ENCODE measurements at regions not wholly inside any gene's neighbourhood (a gene's known extent, or its start where the extent isn't known, plus 50 kb on each side); places are given as distances from the start of the nearest gene placed in this dataset.
"Not testable (repeated sequence)": the region's sequence is repeated elsewhere in the genome, so short reads cannot be mapped to it uniquely, and the experiment has no call there.

DNA sequence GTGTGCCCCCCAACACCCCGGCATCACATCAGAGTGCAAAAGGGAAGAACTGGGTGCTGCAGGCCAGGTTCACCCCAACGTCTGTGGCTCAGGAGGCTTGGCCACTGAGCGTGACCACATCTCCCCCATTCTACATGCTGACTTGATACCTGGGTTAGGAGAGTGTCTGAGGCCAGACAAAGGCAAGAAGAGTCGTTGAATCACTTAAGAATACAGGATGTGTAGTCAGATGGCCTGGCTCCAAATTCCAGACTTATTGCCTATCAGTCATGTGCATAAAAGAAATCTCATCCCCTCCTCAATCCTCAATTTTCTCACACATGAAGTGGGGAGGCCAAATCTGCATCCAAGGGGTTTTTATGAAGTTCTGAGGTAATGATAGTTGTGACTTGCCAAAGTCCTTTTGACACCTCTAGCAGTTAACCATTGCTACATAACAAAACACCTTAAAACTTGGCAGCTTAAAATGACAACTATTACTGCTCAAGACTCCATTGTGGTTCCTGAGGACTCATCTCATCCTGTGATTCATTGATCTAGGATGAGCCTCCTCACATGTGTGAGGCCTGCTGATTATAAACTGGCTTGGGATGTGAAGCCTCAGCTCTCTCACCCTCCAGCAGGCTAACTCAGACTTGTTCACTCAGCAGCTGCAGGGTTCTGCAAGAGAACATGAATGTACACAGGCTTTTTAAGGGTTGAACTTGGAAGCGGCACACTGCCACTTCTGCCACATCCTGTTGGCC lies 138.8 kb upstream of the TLE3 start:
- no peak overlapping the region for H3K4me3 ChIP-seq (ENCODE audit: low read length in 2 of 2)
- H3K36me3 ChIP-seq (ENCODE audit: control insufficient read depth in 2 of 2, insufficient read depth in 2 of 2, low read length in 2 of 2) = no peaks in the 10 kb centered on the region

DNA sequence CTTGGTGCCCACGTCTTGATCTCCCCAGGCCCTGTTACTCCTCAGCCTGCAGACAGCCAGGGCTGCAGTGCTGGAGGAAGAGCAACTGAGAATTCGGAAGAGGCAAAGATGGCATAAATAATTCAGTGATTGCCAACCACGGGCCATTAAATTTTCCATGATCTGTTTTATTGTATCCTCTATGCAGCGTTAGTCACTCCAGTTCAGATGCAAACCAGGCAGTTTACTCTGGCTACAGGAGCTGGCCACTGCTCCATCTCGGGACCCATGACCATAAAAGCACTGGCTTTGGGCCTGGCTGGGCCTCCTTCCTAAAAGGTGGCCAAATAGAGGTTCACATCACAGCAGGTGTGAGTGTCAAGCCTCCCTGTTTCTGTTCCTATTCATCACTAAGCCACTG lies 137.6 kb upstream of the TLE3 start:
- no peaks in the 10 kb centered on the region for H3K27me3 ChIP-seq (ENCODE audit: control insufficient read depth in 2 of 2, insufficient read depth in 2 of 2, low read length in 2 of 2)
- no peaks in the 10 kb centered on the region for H3K36me3 ChIP-seq (ENCODE audit: control insufficient read depth in 2 of 2, insufficient read depth in 2 of 2, low read length in 2 of 2)
- no peak overlapping the region for H3K4me3 ChIP-seq (ENCODE audit: low read length in 2 of 2)
- peaks cover 0 to 3% of the 10 kb centered on the region in 2 donors for H3K9me3 ChIP-seq (ENCODE audit: control insufficient read depth in 2 of 2, low read length in 2 of 2)
- no peak overlapping the region for H3K9ac ChIP-seq (ENCODE audit: low read depth in 1 of 2, low read length in 2 of 2)
- H3K27ac ChIP-seq (ENCODE audit: low read depth in 2 of 2, low read length in 2 of 2) = no peak overlapping the region
- H3K4me1 ChIP-seq (ENCODE audit: control insufficient read depth in 2 of 2, insufficient read depth in 2 of 2, low read length in 2 of 2) = no peaks in the 10 kb centered on the region

More for the DNA sequence above, 138.8 kb upstream of the TLE3 start:
- Histone ChIP-seq H3K4me1 (ENCODE audit: control insufficient read depth in 2 of 2, insufficient read depth in 2 of 2, low read length in 2 of 2) (no peaks in the 10 kb centered on the region), H3K27ac (ENCODE audit: low read depth in 2 of 2, low read length in 2 of 2) (no peak overlapping the region), H3K9me3 (ENCODE audit: control insufficient read depth in 2 of 2, low read length in 2 of 2) (peaks cover 0 to under 1% of the 10 kb centered on the region in 2 donors), H3K27me3 (ENCODE audit: control insufficient read depth in 2 of 2, insufficient read depth in 2 of 2, low read length in 2 of 2) (no peaks in the 10 kb centered on the region), H3K9ac (ENCODE audit: low read depth in 1 of 2, low read length in 2 of 2) (no peak overlapping the region)

DNA sequence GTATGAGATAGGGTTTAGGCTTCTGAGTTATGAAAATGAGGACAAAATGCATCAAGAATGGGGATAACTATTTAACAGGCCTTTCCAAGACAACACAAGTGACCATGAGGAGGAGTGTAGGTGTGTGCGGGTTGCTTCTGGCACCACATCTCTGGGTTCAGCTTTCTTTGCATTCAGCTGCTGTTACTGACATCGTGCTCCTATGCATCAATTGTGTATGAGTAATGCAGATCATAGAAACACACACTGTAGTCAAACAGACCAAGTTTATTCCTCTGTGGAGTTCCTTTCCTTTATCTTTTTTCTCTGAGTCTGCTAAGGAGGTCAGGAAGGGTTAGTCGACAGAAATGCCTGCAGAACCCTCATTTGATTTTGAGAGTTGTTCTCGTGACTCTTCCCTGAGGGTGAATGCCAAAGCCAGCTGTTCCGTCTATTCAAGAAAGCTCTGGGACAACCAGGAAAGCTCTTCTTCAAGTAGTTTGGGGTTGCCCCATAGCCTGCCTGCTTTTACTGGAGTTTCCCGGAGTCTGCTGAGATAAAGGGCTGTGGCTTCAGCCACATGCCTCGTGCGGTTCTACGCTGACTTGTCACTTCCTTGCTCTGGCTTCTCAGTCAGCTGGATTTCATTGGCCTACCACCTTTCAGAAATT lies 136.7 kb upstream of the TLE3 start:
- Histone ChIP-seq H3K36me3 (ENCODE audit: control insufficient read depth in 2 of 2, insufficient read depth in 2 of 2, low read length in 2 of 2) (no peaks in the 10 kb centered on the region), H3K9ac (ENCODE audit: low read depth in 1 of 2, low read length in 2 of 2) (no peak overlapping the region), H3K4me1 (ENCODE audit: control insufficient read depth in 2 of 2, insufficient read depth in 2 of 2, low read length in 2 of 2) (no peaks in the 10 kb centered on the region), H3K9me3 (ENCODE audit: control insufficient read depth in 2 of 2, low read length in 2 of 2) (peaks cover 0 to 3% of the 10 kb centered on the region in 2 donors), H3K27me3 (ENCODE audit: control insufficient read depth in 2 of 2, insufficient read depth in 2 of 2, low read length in 2 of 2) (no peaks in the 10 kb centered on the region), H3K27ac (ENCODE audit: low read depth in 2 of 2, low read length in 2 of 2) (no peak overlapping the region), H3K4me3 (ENCODE audit: low read length in 2 of 2) (no peak overlapping the region)

DNA sequence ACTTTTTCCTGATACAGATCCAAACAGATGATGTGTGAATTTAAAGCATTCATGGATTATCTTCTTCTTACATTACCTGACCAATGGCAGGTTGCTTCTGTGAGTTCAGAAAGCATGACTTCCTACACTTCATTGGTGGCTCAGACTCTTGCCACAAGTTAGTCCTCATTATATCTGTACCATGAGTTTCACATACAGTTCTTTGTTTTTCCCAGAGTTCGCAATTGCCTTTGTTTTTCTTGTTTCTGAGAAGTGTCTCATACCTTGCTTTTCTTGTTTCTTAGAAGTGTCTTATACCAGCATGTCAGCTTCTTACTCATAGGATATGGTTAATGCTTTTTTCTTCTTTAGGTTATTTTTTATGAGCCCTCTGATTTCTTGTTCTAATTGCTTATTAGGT lies 133.8 kb upstream of the TLE3 start:
- no peaks in the 10 kb centered on the region for H3K27me3 ChIP-seq (ENCODE audit: control insufficient read depth in 2 of 2, insufficient read depth in 2 of 2, low read length in 2 of 2)
- peaks cover 0 to 3% of the 10 kb centered on the region in 2 donors for H3K9me3 ChIP-seq (ENCODE audit: control insufficient read depth in 2 of 2, low read length in 2 of 2)
- H3K36me3 ChIP-seq (ENCODE audit: control insufficient read depth in 2 of 2, insufficient read depth in 2 of 2, low read length in 2 of 2) = no peaks in the 10 kb centered on the region
- H3K4me3 ChIP-seq (ENCODE audit: low read length in 2 of 2) = no peak overlapping the region
- no peak overlapping the region for H3K9ac ChIP-seq (ENCODE audit: low read depth in 1 of 2, low read length in 2 of 2)
- no peaks in the 10 kb centered on the region for H3K4me1 ChIP-seq (ENCODE audit: control insufficient read depth in 2 of 2, insufficient read depth in 2 of 2, low read length in 2 of 2)
- no peak overlapping the region for H3K27ac ChIP-seq (ENCODE audit: low read depth in 2 of 2, low read length in 2 of 2)

DNA sequence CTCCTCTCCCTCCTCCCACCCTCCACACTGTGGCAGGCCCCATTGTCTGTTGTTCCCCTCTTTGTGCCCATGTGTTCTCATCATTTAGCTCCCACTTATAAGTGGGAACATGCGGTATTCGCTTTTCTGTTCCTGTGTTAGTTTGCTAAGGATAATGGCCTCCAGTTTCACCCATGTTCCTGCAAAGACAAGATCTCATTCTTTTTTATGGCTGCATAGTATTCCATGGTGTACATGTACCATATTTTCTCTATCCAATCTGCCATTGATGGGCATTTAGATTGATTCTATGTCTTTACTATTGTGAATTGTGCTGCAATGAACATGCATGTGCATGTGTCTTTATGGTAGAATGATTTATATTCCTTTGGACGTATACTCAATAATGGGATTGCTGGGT lies 130.2 kb upstream of the TLE3 start:
- H3K4me1 ChIP-seq (ENCODE audit: control insufficient read depth in 2 of 2, insufficient read depth in 2 of 2, low read length in 2 of 2); H3K36me3 ChIP-seq (ENCODE audit: control insufficient read depth in 2 of 2, insufficient read depth in 2 of 2, low read length in 2 of 2); H3K4me3 ChIP-seq (ENCODE audit: low read length in 2 of 2); H3K27ac ChIP-seq (ENCODE audit: low read depth in 2 of 2, low read length in 2 of 2); H3K9ac ChIP-seq (ENCODE audit: low read depth in 1 of 2, low read length in 2 of 2); H3K9me3 ChIP-seq (ENCODE audit: control insufficient read depth in 2 of 2, low read length in 2 of 2); H3K27me3 ChIP-seq (ENCODE audit: control insufficient read depth in 2 of 2, insufficient read depth in 2 of 2, low read length in 2 of 2): not testable (repeated sequence)

DNA sequence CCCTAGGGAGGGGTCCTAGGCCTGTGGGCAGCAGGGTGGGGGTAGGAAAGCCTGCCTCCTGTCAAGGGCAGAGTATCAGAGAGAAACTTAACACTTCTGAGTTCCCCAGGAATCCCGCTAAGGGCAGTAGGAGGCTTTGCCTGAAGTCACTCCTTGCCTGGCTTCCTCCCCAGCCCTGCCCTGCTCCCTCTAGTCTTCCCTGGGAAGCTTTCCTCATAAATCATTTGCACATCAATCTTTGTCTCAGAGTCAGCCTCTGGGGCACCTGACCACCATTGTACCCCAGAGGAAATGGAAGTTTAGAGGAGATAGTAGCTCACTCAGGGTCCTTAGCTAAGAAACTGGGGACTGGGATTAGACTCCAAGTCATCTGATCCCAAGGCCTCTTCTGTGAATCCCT lies 129.4 kb upstream of the TLE3 start:
- Histone ChIP-seq H3K27me3 (ENCODE audit: control insufficient read depth in 2 of 2, insufficient read depth in 2 of 2, low read length in 2 of 2) (no peaks in the 10 kb centered on the region), H3K36me3 (ENCODE audit: control insufficient read depth in 2 of 2, insufficient read depth in 2 of 2, low read length in 2 of 2) (no peaks in the 10 kb centered on the region), H3K4me1 (ENCODE audit: control insufficient read depth in 2 of 2, insufficient read depth in 2 of 2, low read length in 2 of 2) (no peaks in the 10 kb centered on the region), H3K27ac (ENCODE audit: low read depth in 2 of 2, low read length in 2 of 2) (no peak overlapping the region), H3K9me3 (ENCODE audit: control insufficient read depth in 2 of 2, low read length in 2 of 2) (peaks cover 0 to 3% of the 10 kb centered on the region in 2 donors), H3K9ac (ENCODE audit: low read depth in 1 of 2, low read length in 2 of 2) (no peak overlapping the region), H3K4me3 (ENCODE audit: low read length in 2 of 2) (no peak overlapping the region)

DNA sequence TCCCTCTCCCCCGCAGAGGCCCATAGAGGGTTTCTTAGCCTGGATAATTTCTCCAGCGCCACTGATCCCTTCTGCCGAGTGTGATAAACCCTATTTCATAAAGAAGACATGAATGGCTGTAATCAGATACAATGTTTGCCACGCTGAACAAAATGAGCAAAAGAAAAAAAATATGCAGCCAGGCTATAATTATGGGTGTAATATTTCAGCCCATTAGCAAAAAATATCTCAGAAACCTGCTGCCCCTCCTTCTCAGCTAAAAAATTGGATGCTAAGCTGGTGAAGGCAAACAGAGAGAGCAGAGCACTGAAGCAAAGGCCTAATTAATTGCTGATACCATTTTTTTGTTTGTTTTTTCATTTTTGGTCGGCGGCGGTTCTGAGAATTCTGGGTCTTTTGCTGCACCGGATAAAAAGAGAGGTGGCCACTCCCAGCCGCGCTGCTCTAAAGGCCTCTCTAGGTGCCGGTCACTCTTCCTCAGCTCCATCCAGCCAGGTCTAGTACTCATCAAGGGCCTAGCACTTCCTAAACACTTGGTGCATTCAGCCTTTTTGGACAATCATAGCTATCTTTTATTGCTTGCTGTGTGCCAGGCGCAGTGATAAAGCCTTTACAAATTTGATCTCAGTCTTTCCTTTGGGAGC lies 128.7 kb upstream of the TLE3 start:
- H3K9ac ChIP-seq (ENCODE audit: low read depth in 1 of 2, low read length in 2 of 2) = no peak overlapping the region
- no peaks in the 10 kb centered on the region for H3K27me3 ChIP-seq (ENCODE audit: control insufficient read depth in 2 of 2, insufficient read depth in 2 of 2, low read length in 2 of 2)
- no peaks in the 10 kb centered on the region for H3K4me1 ChIP-seq (ENCODE audit: control insufficient read depth in 2 of 2, insufficient read depth in 2 of 2, low read length in 2 of 2)
- no peaks in the 10 kb centered on the region for H3K36me3 ChIP-seq (ENCODE audit: control insufficient read depth in 2 of 2, insufficient read depth in 2 of 2, low read length in 2 of 2)
- H3K9me3 ChIP-seq (ENCODE audit: control insufficient read depth in 2 of 2, low read length in 2 of 2) = peaks cover 0 to 2% of the 10 kb centered on the region in 2 donors
- H3K27ac ChIP-seq (ENCODE audit: low read depth in 2 of 2, low read length in 2 of 2) = no peak overlapping the region
- H3K4me3 ChIP-seq (ENCODE audit: low read length in 2 of 2) = no peak overlapping the region

DNA sequence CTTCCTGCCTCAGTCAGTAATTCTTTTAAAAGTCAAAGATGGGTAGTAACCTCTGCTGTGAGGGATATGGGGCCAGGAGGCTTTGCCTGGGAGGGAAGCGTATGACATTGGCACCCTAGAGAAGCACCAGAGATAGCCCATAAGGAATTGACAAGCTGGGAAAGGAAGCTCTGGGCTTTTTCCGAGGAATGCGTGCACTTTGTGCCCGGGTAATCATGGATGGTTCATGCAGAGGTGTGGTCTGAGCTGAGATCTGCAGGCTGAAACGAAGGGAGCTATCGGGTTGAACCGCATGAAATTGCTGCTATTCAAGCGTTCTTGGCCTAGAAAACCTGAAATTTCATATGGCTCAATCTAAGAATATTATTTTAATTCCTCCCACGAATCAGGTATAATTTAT lies 127.7 kb upstream of the TLE3 start:
- Histone ChIP-seq H3K27me3 (ENCODE audit: control insufficient read depth in 2 of 2, insufficient read depth in 2 of 2, low read length in 2 of 2) (no peaks in the 10 kb centered on the region), H3K4me3 (ENCODE audit: low read length in 2 of 2) (no peak overlapping the region), H3K9ac (ENCODE audit: low read depth in 1 of 2, low read length in 2 of 2) (no peak overlapping the region), H3K27ac (ENCODE audit: low read depth in 2 of 2, low read length in 2 of 2) (no peak overlapping the region), H3K36me3 (ENCODE audit: control insufficient read depth in 2 of 2, insufficient read depth in 2 of 2, low read length in 2 of 2) (no peaks in the 10 kb centered on the region), H3K4me1 (ENCODE audit: control insufficient read depth in 2 of 2, insufficient read depth in 2 of 2, low read length in 2 of 2) (no peaks in the 10 kb centered on the region), H3K9me3 (ENCODE audit: control insufficient read depth in 2 of 2, low read length in 2 of 2) (no peaks in the 10 kb centered on the region)

DNA sequence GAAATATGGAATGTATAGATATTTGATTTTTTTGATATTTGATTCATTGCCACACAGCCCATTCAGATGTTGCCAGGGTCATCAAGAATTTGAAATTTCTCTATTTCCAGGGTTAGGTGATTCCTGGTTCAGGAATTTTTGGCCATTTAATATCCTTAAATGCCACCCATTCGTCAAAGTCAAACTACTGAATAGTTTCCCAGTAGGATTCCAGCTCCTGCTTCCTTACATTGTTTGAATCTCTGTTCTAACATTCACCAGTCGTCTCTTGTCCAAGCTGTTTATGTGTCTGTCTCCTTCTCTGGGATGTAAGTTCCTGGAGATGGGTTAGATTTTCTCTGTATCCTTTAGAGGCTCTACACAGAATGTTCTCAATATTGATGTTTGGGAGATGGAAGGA lies 124.9 kb upstream of the TLE3 start:
- Histone ChIP-seq H3K9me3 (ENCODE audit: control insufficient read depth in 2 of 2, low read length in 2 of 2) (no peaks in the 10 kb centered on the region), H3K4me1 (ENCODE audit: control insufficient read depth in 2 of 2, insufficient read depth in 2 of 2, low read length in 2 of 2) (no peaks in the 10 kb centered on the region), H3K27me3 (ENCODE audit: control insufficient read depth in 2 of 2, insufficient read depth in 2 of 2, low read length in 2 of 2) (no peaks in the 10 kb centered on the region), H3K27ac (ENCODE audit: low read depth in 2 of 2, low read length in 2 of 2) (no peak overlapping the region), H3K4me3 (ENCODE audit: low read length in 2 of 2) (no peak overlapping the region), H3K36me3 (ENCODE audit: control insufficient read depth in 2 of 2, insufficient read depth in 2 of 2, low read length in 2 of 2) (no peaks in the 10 kb centered on the region), H3K9ac (ENCODE audit: low read depth in 1 of 2, low read length in 2 of 2) (no peak overlapping the region)

DNA sequence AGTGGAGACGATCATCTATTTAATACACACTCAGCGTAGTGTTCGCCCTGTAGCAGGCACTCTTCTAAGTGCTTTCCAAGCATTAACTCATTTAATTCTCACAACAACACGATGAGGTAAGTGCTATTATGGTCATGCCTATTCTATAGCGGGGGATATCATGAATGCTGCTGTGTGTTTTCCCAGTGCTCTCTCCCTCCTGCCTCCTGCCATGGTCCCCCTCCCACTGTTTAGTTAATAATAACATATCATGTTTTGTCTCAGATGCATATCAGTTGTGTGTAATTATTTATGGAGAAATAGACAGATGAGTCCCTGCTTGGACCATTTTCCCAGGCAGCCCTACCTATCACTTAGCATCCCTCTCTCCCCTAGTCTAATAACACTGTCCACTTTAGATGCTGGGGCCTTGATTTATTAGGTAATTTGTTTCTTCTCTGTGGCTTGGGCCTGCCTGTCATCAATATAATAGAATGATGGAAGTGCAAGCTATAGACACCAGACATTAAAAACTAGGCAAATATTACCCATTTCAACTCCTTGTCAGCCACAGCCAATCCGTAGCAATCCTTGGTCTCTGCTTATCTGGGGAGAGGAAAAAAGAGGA lies 122.9 kb upstream of the TLE3 start:
- no peaks in the 10 kb centered on the region for H3K4me1 ChIP-seq (ENCODE audit: control insufficient read depth in 2 of 2, insufficient read depth in 2 of 2, low read length in 2 of 2)
- no peaks in the 10 kb centered on the region for H3K36me3 ChIP-seq (ENCODE audit: control insufficient read depth in 2 of 2, insufficient read depth in 2 of 2, low read length in 2 of 2)
- no peaks in the 10 kb centered on the region for H3K27me3 ChIP-seq (ENCODE audit: control insufficient read depth in 2 of 2, insufficient read depth in 2 of 2, low read length in 2 of 2)
- H3K9me3 ChIP-seq (ENCODE audit: control insufficient read depth in 2 of 2, low read length in 2 of 2) = no peaks in the 10 kb centered on the region
- no peak overlapping the region for H3K9ac ChIP-seq (ENCODE audit: low read depth in 1 of 2, low read length in 2 of 2)
- H3K27ac ChIP-seq (ENCODE audit: low read depth in 2 of 2, low read length in 2 of 2) = no peak overlapping the region
- no peak overlapping the region for H3K4me3 ChIP-seq (ENCODE audit: low read length in 2 of 2)

Data from mucosa of rectum (tissue), 2 donors.